ENCODE measurements at regions not wholly inside any gene's neighbourhood (a gene's known extent, or its start where the extent isn't known, plus 50 kb on each side); places are given as distances from the start of the nearest gene placed in this dataset.

GRCh38 chr9:91141407-91141965, 220.2 kb downstream of the AUH start:
- no peak for DNase-seq

GRCh38 chr9:91143162-91143561, 218.6 kb downstream of the AUH start:
- DNase-seq: no peak

- no peak for DNase-seq
These were observed 218.1 kb downstream of the AUH start for GRCh38 chr9:91143642-91144041.

GRCh38 chr9:91144769-91145168, 216.9 kb downstream of the AUH start:
- no peak for DNase-seq

- DNase-seq: no peak
These were observed 216.2 kb downstream of the AUH start for GRCh38 chr9:91145496-91145895.

GRCh38 chr9:91146391-91147019, 215.2 kb downstream of the AUH start:
- peak; percentile 46 for DNase-seq

- no peak for DNase-seq
These were observed 214.5 kb downstream of the AUH start for GRCh38 chr9:91147079-91147708.

- DNase-seq: no peak
These were observed 213.4 kb downstream of the AUH start for GRCh38 chr9:91148306-91148705.

GRCh38 chr9:91150273-91150997, 211.3 kb downstream of the AUH start:
- no peak for DNase-seq

- DNase-seq: peak; percentile 98
These were observed 210.6 kb downstream of the AUH start for GRCh38 chr9:91150998-91151717.

GRCh38 chr9:91151718-91152095, 210.0 kb downstream of the AUH start:
- no peak for DNase-seq

- no peak for DNase-seq
These were observed 207.0 kb downstream of the AUH start for GRCh38 chr9:91154686-91155085.

GRCh38 chr9:91155181-91155580, 206.5 kb downstream of the AUH start:
- no peak for DNase-seq

GRCh38 chr9:91155746-91156376, 205.9 kb downstream of the AUH start:
- DNase-seq: no peak

GRCh38 chr9:91156451-91157234, 205.1 kb downstream of the AUH start:
- DNase-seq: no peak

- DNase-seq: no peak
These were observed 203.8 kb downstream of the AUH start for GRCh38 chr9:91157883-91158282.

- no peak for DNase-seq
These were observed 203.4 kb downstream of the AUH start for GRCh38 chr9:91158286-91158685.

GRCh38 chr9:91158946-91159345, 202.8 kb downstream of the AUH start:
- no peak for DNase-seq

GRCh38 chr9:91159664-91160121, 202.0 kb downstream of the AUH start:
- no peak for DNase-seq

- no peak for DNase-seq
These were observed 201.5 kb downstream of the AUH start for GRCh38 chr9:91160181-91160580.

GRCh38 chr9:91160599-91161464, 200.9 kb downstream of the AUH start:
- DNase-seq: no peak

All from MV-4-11 (cell line).